Neural cell (in vitro differentiated cells): ENCODE measurements at regions not wholly inside any gene's neighbourhood (a gene's known extent, or its start where the extent isn't known, plus 50 kb on each side); places are given as distances from the start of the nearest gene placed in this dataset.

Experiments
- H2AFZ ChIP-seq: fragments of 200-600, 300-800 bp; sonication (generic), shearing (Covaris generic); 2 replicates; pipeline ENCODE4 v1.6.0; 2014; ENCODE audit warnings: low read depth, mild to moderate bottlenecking, antibody characterized with exemption, low read length, moderate library complexity
- H3F3A ChIP-seq: fragments of 200-600 bp; shearing (Covaris generic); 2 replicates; pipeline ENCODE4 v1.6.1; 2016; ENCODE audit warnings: mild to moderate bottlenecking, moderate library complexity, mixed read lengths, antibody characterized with exemption, low read length; ENCODE audit not compliant: insufficient read depth, poor library complexity, severe bottlenecking
- H3K27ac ChIP-seq: fragments of 200-600, 300-800 bp; sonication (generic), shearing (Covaris generic); 2 replicates; pipeline ENCODE4 v1.5.1; 2014; ENCODE audit warnings: mild to moderate bottlenecking, low read length, moderate library complexity
- H3K27me3 ChIP-seq: fragments of 300-800, 200-600 bp; sonication (generic), shearing (Covaris generic); 2 replicates; pipeline ENCODE4 v1.6.0; 2014; ENCODE audit warnings: mild to moderate bottlenecking, low read depth, low read length, moderate library complexity; ENCODE audit not compliant: insufficient read depth
- H3K36me3 ChIP-seq: fragments of 300-800, 200-600 bp; sonication (generic), shearing (Covaris generic); 2 replicates; pipeline ENCODE4 v1.5.1; 2014; ENCODE audit warnings: mild to moderate bottlenecking, antibody characterized with exemption, low read length, moderate library complexity; ENCODE audit not compliant: insufficient read depth
- H3K4me2 ChIP-seq: fragments of 300-800, 200-600 bp; sonication (generic), shearing (Covaris generic); 2 replicates; pipeline ENCODE4 v1.6.0; 2014; ENCODE audit warnings: mild to moderate bottlenecking, low read length
- H3K4me3 ChIP-seq: fragments of 300-800, 200-600 bp; sonication (generic), shearing (Covaris generic); 2 replicates; pipeline ENCODE4 v1.5.1; 2014; ENCODE audit warnings: mild to moderate bottlenecking, low read length, moderate library complexity
- H3K79me2 ChIP-seq: fragments of 200-600 bp; shearing (Covaris generic); replicated peaks from 2 replicates; pipeline ENCODE4 v1.6.0; 2014; ENCODE audit warnings: mild to moderate bottlenecking, low read length, moderate library complexity; ENCODE audit not compliant: insufficient read depth
- H3K9ac ChIP-seq: fragments of 300-800, 200-600 bp; sonication (generic), shearing (Covaris generic); 2 replicates; pipeline ENCODE4 v1.6.1; 2016; ENCODE audit warnings: mild to moderate bottlenecking, low read length, mixed read lengths
- H3K9me2 ChIP-seq: fragments of 200-600 bp; shearing (Covaris generic); 2 replicates; pipeline ENCODE4 v1.6.1; 2016; ENCODE audit warnings: mild to moderate bottlenecking, low read length, mixed read lengths; ENCODE audit not compliant: insufficient read depth
- H3K9me3 ChIP-seq: fragments of 200-600, 300-800 bp; sonication (generic), shearing (Covaris generic); 2 replicates; pipeline ENCODE4 v1.6.1; 2016; ENCODE audit warnings: mild to moderate bottlenecking, mixed run types, low read length, moderate library complexity, mixed read lengths
- H4K20me1 ChIP-seq: fragments of 200-600 bp; shearing (Covaris generic); 2 replicates; pipeline ENCODE4 v1.6.1; 2016; ENCODE audit warnings: mild to moderate bottlenecking, mixed run types; ENCODE audit not compliant: insufficient read depth
- EP300 ChIP-seq: fragments of 450-650 bp; conservative IDR thresholded peaks from 2 replicates; pipeline ENCODE4 v1.6.1; 2014; ENCODE audit warnings: antibody characterized with exemption, mild to moderate bottlenecking, moderate library complexity; ENCODE audit not compliant: poor library complexity, severe bottlenecking
- EZH2 ChIP-seq: fragments of 200-600, 300-800 bp; shearing (Covaris generic), sonication (generic); IDR thresholded peaks from 2 replicates; pipeline ENCODE4 v1.6.1; 2014; ENCODE audit warnings: antibody characterized with exemption, low read length, borderline replicate concordance, mild to moderate bottlenecking; ENCODE audit not compliant: insufficient read depth, poor library complexity, severe bottlenecking
- MXI1 ChIP-seq: fragments of 450-650 bp; conservative IDR thresholded peaks from 2 replicates; pipeline ENCODE4 v1.6.1; 2014; ENCODE audit warnings: antibody characterized with exemption, mild to moderate bottlenecking; ENCODE audit not compliant: poor library complexity, severe bottlenecking
- POLR2AphosphoS5 ChIP-seq: IDR thresholded peaks from 2 replicates; pipeline ENCODE4 v1.6.1; 2012
- RAD21 ChIP-seq: fragments of 450-650 bp; conservative IDR thresholded peaks from 2 replicates; pipeline ENCODE4 v1.6.1; 2014; ENCODE audit warnings: antibody characterized with exemption, mild to moderate bottlenecking, moderate library complexity
- SMC3 ChIP-seq: fragments of 450-650 bp; conservative IDR thresholded peaks from 2 replicates; pipeline ENCODE4 v1.6.1; 2014; ENCODE audit warnings: antibody characterized with exemption, mild to moderate bottlenecking, moderate library complexity; ENCODE audit not compliant: poor library complexity
- TAF1 ChIP-seq: IDR thresholded peaks from 2 replicates; pipeline ENCODE4 v1.6.1; 2012; ENCODE audit warnings: low read depth
- TF ChIP-seq, protein P1 (sequence below): IDR thresholded peaks from 2 replicates; pipeline ENCODE4 v1.6.1; 2012; ENCODE audit warnings: borderline replicate concordance
- TF ChIP-seq, protein P2 (sequence below): fragments of 450-650 bp; IDR thresholded peaks from 2 replicates; pipeline ENCODE4 v1.5.1; 2014; ENCODE audit warnings: antibody characterized with exemption, mild to moderate bottlenecking, moderate library complexity; ENCODE audit not compliant: poor library complexity, severe bottlenecking

DNA sequence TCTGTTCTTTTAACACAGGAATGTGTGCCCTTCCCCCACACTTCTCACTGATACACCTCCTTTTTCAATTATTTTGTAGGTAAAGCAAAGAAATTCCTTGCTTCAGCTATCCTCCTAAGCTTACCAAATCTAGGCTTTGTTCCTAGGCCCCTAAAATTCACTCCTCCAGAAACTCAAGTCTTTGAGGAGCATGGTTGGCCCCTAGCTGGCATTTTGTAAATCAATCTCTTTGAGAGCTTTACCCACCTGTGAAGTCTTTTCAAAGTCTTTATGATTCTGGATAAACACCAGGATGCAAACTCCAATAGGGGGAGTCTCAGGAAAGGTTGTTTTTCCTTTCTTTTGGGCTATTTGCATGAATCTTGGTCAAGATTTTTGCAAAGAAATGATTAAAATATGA is 82.9 kb upstream of the ZNF644 start:
- H3K27ac ChIP-seq = no peak overlapping the region
- no peak overlapping the region for H3K4me2 ChIP-seq
- no peak overlapping the region for H2AFZ ChIP-seq

DNA sequence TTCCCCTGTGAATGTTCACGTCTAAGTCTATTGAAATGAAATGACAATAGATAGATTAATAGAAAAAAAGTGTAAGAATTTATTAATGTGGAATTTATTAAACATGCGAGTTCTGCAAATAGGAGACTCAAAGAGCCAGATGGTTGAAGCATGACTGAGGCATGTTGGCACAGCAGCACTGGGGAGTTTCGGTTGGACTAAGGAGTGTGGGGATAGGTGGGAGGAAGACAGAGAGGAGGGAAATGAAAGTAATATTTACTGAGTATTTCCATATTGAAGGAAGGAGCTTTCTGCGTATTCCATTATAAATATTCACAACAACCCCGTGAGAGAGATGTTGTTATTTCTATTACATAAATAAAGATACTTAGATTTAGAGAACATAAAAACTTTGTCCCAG is 79.5 kb upstream of the ZNF644 start:
- no peak overlapping the region for H3K9ac ChIP-seq
- no peaks in the 10 kb centered on the region for H4K20me1 ChIP-seq
- H3K79me2 ChIP-seq = no peaks in the 10 kb centered on the region
- H3K4me3 ChIP-seq = no peak overlapping the region
- H3K4me2 ChIP-seq = no peak overlapping the region
- no peaks in the 10 kb centered on the region for H3K9me3 ChIP-seq
- TF ChIP-seq EZH2 (no peak), POLR2AphosphoS5 (no peak), EP300 (no peak), MXI1 (no peak), RAD21 (no peak), TAF1 (no peak), SMC3 (no peak)
- TF ChIP-seq, protein P1, sequence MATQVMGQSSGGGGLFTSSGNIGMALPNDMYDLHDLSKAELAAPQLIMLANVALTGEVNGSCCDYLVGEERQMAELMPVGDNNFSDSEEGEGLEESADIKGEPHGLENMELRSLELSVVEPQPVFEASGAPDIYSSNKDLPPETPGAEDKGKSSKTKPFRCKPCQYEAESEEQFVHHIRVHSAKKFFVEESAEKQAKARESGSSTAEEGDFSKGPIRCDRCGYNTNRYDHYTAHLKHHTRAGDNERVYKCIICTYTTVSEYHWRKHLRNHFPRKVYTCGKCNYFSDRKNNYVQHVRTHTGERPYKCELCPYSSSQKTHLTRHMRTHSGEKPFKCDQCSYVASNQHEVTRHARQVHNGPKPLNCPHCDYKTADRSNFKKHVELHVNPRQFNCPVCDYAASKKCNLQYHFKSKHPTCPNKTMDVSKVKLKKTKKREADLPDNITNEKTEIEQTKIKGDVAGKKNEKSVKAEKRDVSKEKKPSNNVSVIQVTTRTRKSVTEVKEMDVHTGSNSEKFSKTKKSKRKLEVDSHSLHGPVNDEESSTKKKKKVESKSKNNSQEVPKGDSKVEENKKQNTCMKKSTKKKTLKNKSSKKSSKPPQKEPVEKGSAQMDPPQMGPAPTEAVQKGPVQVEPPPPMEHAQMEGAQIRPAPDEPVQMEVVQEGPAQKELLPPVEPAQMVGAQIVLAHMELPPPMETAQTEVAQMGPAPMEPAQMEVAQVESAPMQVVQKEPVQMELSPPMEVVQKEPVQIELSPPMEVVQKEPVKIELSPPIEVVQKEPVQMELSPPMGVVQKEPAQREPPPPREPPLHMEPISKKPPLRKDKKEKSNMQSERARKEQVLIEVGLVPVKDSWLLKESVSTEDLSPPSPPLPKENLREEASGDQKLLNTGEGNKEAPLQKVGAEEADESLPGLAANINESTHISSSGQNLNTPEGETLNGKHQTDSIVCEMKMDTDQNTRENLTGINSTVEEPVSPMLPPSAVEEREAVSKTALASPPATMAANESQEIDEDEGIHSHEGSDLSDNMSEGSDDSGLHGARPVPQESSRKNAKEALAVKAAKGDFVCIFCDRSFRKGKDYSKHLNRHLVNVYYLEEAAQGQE = no peak
- TF ChIP-seq, protein P2, sequence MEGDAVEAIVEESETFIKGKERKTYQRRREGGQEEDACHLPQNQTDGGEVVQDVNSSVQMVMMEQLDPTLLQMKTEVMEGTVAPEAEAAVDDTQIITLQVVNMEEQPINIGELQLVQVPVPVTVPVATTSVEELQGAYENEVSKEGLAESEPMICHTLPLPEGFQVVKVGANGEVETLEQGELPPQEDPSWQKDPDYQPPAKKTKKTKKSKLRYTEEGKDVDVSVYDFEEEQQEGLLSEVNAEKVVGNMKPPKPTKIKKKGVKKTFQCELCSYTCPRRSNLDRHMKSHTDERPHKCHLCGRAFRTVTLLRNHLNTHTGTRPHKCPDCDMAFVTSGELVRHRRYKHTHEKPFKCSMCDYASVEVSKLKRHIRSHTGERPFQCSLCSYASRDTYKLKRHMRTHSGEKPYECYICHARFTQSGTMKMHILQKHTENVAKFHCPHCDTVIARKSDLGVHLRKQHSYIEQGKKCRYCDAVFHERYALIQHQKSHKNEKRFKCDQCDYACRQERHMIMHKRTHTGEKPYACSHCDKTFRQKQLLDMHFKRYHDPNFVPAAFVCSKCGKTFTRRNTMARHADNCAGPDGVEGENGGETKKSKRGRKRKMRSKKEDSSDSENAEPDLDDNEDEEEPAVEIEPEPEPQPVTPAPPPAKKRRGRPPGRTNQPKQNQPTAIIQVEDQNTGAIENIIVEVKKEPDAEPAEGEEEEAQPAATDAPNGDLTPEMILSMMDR = no peak
- no peak overlapping the region for H3K27ac ChIP-seq
- no peaks in the 10 kb centered on the region for H3K9me2 ChIP-seq
- H3K36me3 ChIP-seq = no peaks in the 10 kb centered on the region
- no peaks in the 10 kb centered on the region for H3F3A ChIP-seq
- H2AFZ ChIP-seq = no peak overlapping the region
- H3K27me3 ChIP-seq = no peaks in the 10 kb centered on the region

More for the DNA sequence above, 82.9 kb upstream of the ZNF644 start:
- no peak overlapping the region for H3K4me3 ChIP-seq
- TF ChIP-seq SMC3 (no peak), MXI1 (no peak), POLR2AphosphoS5 (no peak)
- TF ChIP-seq, protein P2 = no peak
- no peaks in the 10 kb centered on the region for H3K27me3 ChIP-seq
- H3K79me2 ChIP-seq = no peaks in the 10 kb centered on the region
- H3K36me3 ChIP-seq = no peaks in the 10 kb centered on the region
- no peaks in the 10 kb centered on the region for H3K9me2 ChIP-seq
- no peaks in the 10 kb centered on the region for H4K20me1 ChIP-seq
- H3K9me3 ChIP-seq = no peaks in the 10 kb centered on the region
- no peak overlapping the region for H3K9ac ChIP-seq
- no peaks in the 10 kb centered on the region for H3F3A ChIP-seq
